ENCODE measurements at regions not wholly inside any gene's neighbourhood (a gene's known extent, or its start where the extent isn't known, plus 50 kb on each side); places are given as distances from the start of the nearest gene placed in this dataset.

- TF ChIP-seq MYC (IDR thresholded peaks at IDR 0.05; ENCODE audit: insufficient read depth, insufficient read length, insufficient replicate concordance, low read length, severe bottlenecking) (no peak), NFYB (IDR thresholded peaks at IDR 0.05; ENCODE audit: insufficient read depth, low read depth, low read length) (no peak), PRDM15 (CRISPR knock-in tag; IDR thresholded peaks at IDR 0.05) (no peak), GATAD2B (conservative IDR thresholded peaks at IDR 0.05; ENCODE audit: low read depth) (no peak)
- TF ChIP-seq, protein P1, sequence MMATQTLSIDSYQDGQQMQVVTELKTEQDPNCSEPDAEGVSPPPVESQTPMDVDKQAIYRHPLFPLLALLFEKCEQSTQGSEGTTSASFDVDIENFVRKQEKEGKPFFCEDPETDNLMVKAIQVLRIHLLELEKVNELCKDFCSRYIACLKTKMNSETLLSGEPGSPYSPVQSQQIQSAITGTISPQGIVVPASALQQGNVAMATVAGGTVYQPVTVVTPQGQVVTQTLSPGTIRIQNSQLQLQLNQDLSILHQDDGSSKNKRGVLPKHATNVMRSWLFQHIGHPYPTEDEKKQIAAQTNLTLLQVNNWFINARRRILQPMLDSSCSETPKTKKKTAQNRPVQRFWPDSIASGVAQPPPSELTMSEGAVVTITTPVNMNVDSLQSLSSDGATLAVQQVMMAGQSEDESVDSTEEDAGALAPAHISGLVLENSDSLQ (IDR thresholded peaks at IDR 0.05): peak; percentile 85
- TF ChIP-seq, protein P2, sequence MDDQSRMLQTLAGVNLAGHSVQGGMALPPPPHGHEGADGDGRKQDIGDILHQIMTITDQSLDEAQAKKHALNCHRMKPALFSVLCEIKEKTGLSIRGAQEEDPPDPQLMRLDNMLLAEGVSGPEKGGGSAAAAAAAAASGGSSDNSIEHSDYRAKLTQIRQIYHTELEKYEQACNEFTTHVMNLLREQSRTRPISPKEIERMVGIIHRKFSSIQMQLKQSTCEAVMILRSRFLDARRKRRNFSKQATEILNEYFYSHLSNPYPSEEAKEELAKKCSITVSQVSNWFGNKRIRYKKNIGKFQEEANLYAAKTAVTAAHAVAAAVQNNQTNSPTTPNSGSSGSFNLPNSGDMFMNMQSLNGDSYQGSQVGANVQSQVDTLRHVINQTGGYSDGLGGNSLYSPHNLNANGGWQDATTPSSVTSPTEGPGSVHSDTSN (IDR thresholded peaks at IDR 0.05; ENCODE audit: insufficient replicate concordance, low read depth, low read length): peak; percentile 34
Measured at GRCh38 chr6:15990179-15990578, 138.7 kb upstream of the MYLIP start (continued).

Measured in GM12878 (cell line).